Muscle of leg (tissue), 3 donors: ENCODE measurements at regions not wholly inside any gene's neighbourhood (a gene's known extent, or its start where the extent isn't known, plus 50 kb on each side); places are given as distances from the start of the nearest gene placed in this dataset.

Source experiments
- DNase-seq: peaks from one replicate; pipeline ENCODE4 v3.0.0; 2013
- H3K27ac ChIP-seq: one replicate; pipeline ENCODE4 v1.5.1; 2013; ENCODE audit warnings: mild to moderate bottlenecking, low read length, control low read depth
- H3K27me3 ChIP-seq: one replicate; pipeline ENCODE4 v1.6.1; 2013; ENCODE audit warnings: low read length; ENCODE audit not compliant: control insufficient read depth, insufficient read depth
- H3K36me3 ChIP-seq: one replicate; pipeline ENCODE4 v1.6.1; 2013; ENCODE audit warnings: low read length; ENCODE audit not compliant: control insufficient read depth, insufficient read depth
- H3K4me1 ChIP-seq: one replicate; pipeline ENCODE4 v1.6.1; 2013; ENCODE audit warnings: low read length; ENCODE audit not compliant: control insufficient read depth, insufficient read depth
- H3K4me3 ChIP-seq: one replicate; pipeline ENCODE4 v1.5.1; 2013; ENCODE audit warnings: low read length, control low read depth
- H3K9me3 ChIP-seq: replicated peaks from 2 replicates; pipeline ENCODE4 v1.6.1; 2013; ENCODE audit warnings: low read depth, low read length; ENCODE audit not compliant: control insufficient read depth
- WGBS: methylation state at CpG from one replicate; pipeline ENCODE4 v1.1.5; 2013; ENCODE audit warnings: missing lambda C conversion rate; ENCODE audit not compliant: insufficient coverage; 5-methylcytosine and 5-hydroxymethylcytosine counted together

DNA sequence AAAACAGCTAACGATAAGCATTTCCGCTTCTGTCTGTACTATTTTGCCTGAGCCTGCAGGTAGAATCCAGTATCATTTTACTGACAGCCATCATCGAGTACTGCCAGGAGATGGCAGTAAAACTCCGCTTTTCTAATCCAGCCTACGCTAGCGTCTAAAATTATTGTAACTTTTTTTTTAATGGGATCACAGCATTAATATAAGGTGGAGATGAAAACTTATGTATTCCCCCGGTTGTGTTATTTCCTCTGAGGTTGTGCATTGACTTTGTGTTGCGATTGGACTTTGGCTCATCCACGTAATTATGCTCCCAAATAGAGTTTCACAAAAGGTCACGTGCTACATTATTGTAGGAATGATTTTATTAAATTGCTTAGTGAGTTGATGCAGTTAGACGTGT is 248.1 kb downstream of the C4orf33 start:
- H3K9me3 ChIP-seq, result no peaks in the 10 kb centered on the region
- H3K36me3 ChIP-seq, result no peaks in the 10 kb centered on the region
- no peaks in the 10 kb centered on the region for H3K27me3 ChIP-seq
- H3K4me3 ChIP-seq, result no peak overlapping the region
- H3K4me1 ChIP-seq, result no peaks in the 10 kb centered on the region
- no peak overlapping the region for H3K27ac ChIP-seq
- WGBS, result no CpG with 5 or more reads among the region's 11 CpGs
- DNase-seq, result peak; percentile 64

- Histone ChIP-seq H3K4me3 (no peak overlapping the region), H3K27me3 (no peaks in the 10 kb centered on the region), H3K9me3 (no peaks in the 10 kb centered on the region), H3K36me3 (no peaks in the 10 kb centered on the region), H3K27ac (no peak overlapping the region), H3K4me1 (no peaks in the 10 kb centered on the region)
- no peak for DNase-seq
- no CpG with 5 or more reads among the region's 4 CpGs for WGBS
Observed at GRCh38 chr4:129345609-129346008, 249.7 kb downstream of the C4orf33 start.

- DNase-seq, result no peak
- no peaks in the 10 kb centered on the region for H3K36me3 ChIP-seq
- WGBS, result no CpG with 5 or more reads among the region's 5 CpGs
- no peaks in the 10 kb centered on the region for H3K27me3 ChIP-seq
- no peaks in the 10 kb centered on the region for H3K9me3 ChIP-seq
- H3K4me3 ChIP-seq, result no peak overlapping the region
- no peaks in the 10 kb centered on the region for H3K4me1 ChIP-seq
- H3K27ac ChIP-seq, result no peak overlapping the region
Observed at GRCh38 chr4:129346036-129346435, 250.1 kb downstream of the C4orf33 start.

DNA sequence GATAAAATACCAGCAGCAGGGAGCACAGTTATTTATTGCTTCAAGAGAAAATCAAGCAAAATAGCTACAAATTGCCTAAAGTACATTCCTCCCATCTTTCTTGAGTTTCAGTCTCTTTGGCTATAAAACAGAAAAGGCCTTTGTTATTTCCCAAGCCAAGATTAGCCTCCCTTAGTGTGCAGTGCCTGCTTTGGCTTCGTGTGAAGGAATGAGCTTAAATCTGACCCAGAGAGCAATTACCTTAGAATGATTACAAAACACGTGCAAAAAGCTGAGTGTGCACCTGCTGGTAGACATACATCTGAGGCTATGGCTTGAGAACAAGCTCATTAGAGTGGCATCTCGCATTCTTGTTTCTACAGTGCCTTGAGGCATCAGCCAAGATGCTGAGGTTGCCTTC is 250.8 kb downstream of the C4orf33 start:
- Histone ChIP-seq H3K36me3 (no peaks in the 10 kb centered on the region), H3K9me3 (no peaks in the 10 kb centered on the region), H3K27ac (no peak overlapping the region), H3K4me1 (no peaks in the 10 kb centered on the region), H3K4me3 (no peak overlapping the region), H3K27me3 (no peaks in the 10 kb centered on the region)
- DNase-seq, result no peak
- WGBS, result no CpG with 5 or more reads among the region's 3 CpGs

DNA sequence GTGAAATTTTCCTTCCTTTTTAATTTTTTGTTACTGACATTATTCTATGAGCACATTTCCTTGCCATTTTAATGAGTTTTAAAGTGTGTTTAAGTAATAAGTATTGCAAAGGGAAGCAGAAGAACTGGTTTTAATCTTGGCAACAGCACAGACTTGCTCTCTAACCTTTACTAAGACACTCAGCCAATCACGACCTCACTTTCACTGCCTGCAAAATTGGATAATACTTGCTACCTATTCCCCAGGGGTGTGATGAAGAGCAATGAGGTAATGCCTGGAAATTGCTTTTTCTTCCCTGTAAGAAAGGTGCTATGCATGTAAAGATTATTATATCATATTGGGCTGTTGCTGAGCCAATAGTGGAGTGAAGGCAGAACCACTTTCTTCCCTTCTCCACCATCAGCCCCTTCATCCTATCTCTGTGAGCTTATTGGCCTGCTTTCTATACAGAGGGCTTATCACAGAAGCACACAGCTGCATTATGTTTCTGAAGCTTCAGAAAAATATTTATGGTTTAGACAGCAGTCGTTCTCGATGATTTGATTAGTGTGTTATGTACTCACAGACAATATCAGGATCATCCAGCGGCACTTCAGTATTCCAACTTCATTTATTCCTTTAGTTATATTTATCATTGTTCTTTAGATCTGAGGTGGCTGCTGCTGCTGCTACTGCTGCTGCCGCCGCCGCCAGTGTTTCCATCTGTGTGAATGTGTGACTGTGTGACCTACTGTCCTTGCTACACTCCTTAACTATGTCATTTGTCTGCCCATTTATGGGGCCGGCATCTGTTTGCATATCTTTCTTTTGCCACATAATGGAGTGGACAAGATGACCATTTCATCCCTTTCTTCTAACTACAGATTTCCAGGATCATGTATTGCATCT is 255.1 kb downstream of the C4orf33 start:
- Histone ChIP-seq H3K4me1 (no peaks in the 10 kb centered on the region), H3K36me3 (no peaks in the 10 kb centered on the region), H3K27ac (no peak overlapping the region), H3K9me3 (no peaks in the 10 kb centered on the region), H3K4me3 (no peak overlapping the region), H3K27me3 (no peaks in the 10 kb centered on the region)
- peak; percentile 87 for DNase-seq
- 64% methylated on average over 3 of the region's 8 CpGs for WGBS

GRCh38 chr4:129352480-129352879 is 256.5 kb downstream of the C4orf33 start:
- H3K4me1 ChIP-seq, result no peaks in the 10 kb centered on the region
- WGBS, result no CpG with 5 or more reads among the region's 4 CpGs
- H3K4me3 ChIP-seq, result no peak overlapping the region
- H3K27ac ChIP-seq, result no peak overlapping the region
- H3K9me3 ChIP-seq, result no peaks in the 10 kb centered on the region
- no peaks in the 10 kb centered on the region for H3K27me3 ChIP-seq
- DNase-seq, result no peak
- no peaks in the 10 kb centered on the region for H3K36me3 ChIP-seq

DNA sequence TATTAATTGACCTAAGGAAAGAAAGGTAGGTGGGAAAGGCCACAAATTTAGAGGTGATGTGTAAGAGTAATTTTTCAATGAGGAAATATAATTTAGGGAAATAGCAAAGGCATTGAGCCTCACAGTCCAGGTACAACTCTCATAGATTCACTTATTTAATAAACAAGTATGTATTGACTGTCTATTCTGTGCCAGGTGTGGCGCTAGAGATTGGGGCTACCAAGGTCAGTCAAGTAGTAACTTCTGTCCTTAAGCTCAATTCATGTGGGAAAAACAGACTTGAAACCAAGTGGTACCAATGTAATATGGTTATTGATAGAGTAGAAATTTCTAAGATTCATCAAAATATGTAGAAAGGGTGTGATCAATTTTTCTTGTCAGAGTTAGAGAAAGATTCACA is 257.5 kb downstream of the C4orf33 start:
- H3K4me3 ChIP-seq, result no peak overlapping the region
- no peak for DNase-seq
- H3K36me3 ChIP-seq, result no peaks in the 10 kb centered on the region
- no peaks in the 10 kb centered on the region for H3K4me1 ChIP-seq
- no CpG with 5 or more reads among the region's 1 CpG for WGBS
- H3K27me3 ChIP-seq, result no peaks in the 10 kb centered on the region
- H3K9me3 ChIP-seq, result no peaks in the 10 kb centered on the region
- no peak overlapping the region for H3K27ac ChIP-seq

DNA sequence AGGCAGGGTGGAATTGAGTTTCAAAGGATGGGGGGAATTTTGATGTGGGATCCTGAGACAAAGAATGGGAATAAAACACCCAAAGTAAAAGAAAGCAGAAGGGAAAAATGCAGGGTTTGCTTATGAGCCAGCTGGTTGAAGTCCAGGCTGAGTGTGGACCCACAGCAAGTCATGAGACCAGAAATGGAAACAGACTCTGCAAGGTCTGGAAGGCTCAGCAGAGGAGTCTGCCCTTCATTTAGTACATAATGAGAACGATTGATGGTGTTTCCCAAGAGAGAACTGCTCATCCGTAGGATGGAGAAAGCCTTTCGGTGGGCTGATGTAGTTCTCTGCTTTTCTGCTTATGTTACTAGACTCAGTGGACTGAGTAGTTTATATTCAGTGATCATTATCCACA is 259.1 kb downstream of the C4orf33 start:
- H3K27me3 ChIP-seq, result no peaks in the 10 kb centered on the region
- H3K36me3 ChIP-seq, result no peaks in the 10 kb centered on the region
- no peaks in the 10 kb centered on the region for H3K9me3 ChIP-seq
- no peaks in the 10 kb centered on the region for H3K4me1 ChIP-seq
- no peak overlapping the region for H3K4me3 ChIP-seq
- no peak overlapping the region for H3K27ac ChIP-seq
- WGBS, result no CpG with 5 or more reads among the region's 3 CpGs
- DNase-seq, result no peak

- peak; percentile 57 for DNase-seq
- Histone ChIP-seq H3K36me3 (no peaks in the 10 kb centered on the region), H3K9me3 (no peaks in the 10 kb centered on the region), H3K4me1 (no peaks in the 10 kb centered on the region), H3K27me3 (no peaks in the 10 kb centered on the region), H3K27ac (no peak overlapping the region), H3K4me3 (no peak overlapping the region)
- 73% methylated on average over 3 of the region's 4 CpGs for whole genome bisulfite sequencing
Observed at GRCh38 chr4:129355516-129355915, 259.6 kb downstream of the C4orf33 start.

GRCh38 chr4:129358571-129358970 is 262.6 kb downstream of the C4orf33 start:
- no peak overlapping the region for H3K27ac ChIP-seq
- no peak for DNase-seq
- no peaks in the 10 kb centered on the region for H3K4me1 ChIP-seq
- H3K27me3 ChIP-seq, result no peaks in the 10 kb centered on the region
- no peaks in the 10 kb centered on the region for H3K36me3 ChIP-seq
- H3K9me3 ChIP-seq, result no peaks in the 10 kb centered on the region
- H3K4me3 ChIP-seq, result no peak overlapping the region

DNA sequence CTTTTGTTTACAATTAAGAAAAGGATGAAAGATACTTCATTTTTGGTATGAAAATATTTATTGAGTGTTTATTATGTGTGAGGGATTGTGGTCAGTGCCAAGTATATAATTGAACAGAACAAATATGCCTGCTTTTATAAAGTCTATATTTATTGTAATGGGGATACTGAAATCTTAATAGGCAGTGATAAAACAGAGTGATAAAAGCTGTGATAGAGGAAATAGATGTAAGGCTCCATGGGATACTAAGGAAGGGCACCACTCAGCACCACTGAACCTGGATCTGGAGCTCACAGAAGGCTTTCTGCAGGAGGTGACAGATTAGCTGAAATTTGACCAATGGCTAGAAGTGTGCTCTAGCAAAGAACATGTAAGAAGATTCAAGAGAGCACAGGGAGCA is 263.5 kb downstream of the C4orf33 start:
- Histone ChIP-seq H3K27ac (no peak overlapping the region), H3K36me3 (no peaks in the 10 kb centered on the region), H3K4me1 (no peaks in the 10 kb centered on the region), H3K4me3 (no peak overlapping the region), H3K9me3 (no peaks in the 10 kb centered on the region), H3K27me3 (no peaks in the 10 kb centered on the region)
- no peak for DNase-seq
